HG03460 (cell line): ENCODE measurements at regions not wholly inside any gene's neighbourhood (a gene's known extent, or its start where the extent isn't known, plus 50 kb on each side); places are given as distances from the start of the nearest gene placed in this dataset.

Experiments used
- ATAC-seq: cut with Tn5 transposase; IDR thresholded peaks from one replicate; pipeline ENCODE4 v1.9.1; 2021; ENCODE audit not compliant: unreplicated experiment

DNA sequence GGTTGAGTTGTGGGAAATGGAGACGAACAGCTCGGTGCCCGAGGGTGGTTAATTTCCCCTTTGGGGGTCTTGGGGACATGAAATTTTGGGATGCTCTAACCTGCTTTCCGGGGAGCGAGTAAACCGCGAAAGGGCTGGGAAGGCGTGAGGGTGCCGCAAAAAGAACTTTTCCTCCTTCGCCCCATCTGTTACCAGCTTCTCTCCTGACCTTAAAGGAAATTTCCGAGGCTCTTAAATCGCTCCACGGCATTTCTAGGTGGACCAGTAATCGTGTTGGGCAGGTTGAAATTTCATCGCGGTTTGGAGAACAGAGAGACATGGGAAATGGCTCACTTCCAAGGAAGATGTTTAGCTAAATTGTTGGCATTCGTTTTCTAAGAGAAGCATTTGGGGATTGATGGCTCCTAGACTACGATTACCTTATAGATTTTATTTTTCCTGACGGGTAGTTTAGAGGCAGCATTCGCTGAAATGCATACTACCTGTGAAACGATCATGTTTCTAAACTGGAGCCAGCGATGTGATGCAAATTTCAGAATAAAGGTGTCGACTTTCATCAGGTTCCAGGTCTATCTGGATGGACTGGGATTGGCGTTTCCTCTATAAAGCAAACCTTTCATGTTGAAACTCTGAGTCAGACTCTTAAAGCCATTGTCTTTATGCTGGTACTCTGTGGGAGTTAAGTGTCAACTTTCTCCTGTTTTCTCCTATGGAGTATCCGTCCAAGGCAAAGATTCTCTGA lies 414.5 kb downstream of the PCNX1 start:
- ATAC-seq, result no peak

DNA sequence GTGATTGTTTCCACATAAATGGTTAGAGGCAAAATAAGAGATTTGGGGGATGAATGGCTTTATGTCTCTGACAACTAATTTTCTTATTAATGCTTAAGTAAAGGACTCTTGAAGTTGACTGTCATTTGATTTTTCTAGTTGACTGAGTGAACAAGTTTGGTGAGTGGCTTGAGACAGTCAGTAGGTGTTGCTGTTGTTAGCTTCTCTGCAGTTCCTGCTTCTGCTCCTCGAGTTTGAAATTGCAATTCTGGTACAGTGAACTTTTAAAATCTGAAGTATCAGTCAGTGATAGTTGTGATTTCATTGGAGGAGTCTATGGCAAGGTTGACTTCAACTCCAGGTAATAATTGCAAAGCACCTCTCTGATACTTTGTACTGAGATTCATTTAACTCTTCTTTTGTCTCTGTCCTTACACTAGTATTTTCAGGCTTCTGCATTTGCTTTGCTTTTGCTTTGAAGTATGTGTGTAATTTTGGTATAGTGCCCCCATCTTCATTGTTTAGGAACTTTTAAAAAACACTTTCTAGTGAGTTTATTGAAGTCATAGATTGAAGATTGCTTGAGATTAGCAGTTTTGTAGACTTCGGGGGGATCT lies 415.5 kb downstream of the PCNX1 start:
- no peak for ATAC-seq

DNA sequence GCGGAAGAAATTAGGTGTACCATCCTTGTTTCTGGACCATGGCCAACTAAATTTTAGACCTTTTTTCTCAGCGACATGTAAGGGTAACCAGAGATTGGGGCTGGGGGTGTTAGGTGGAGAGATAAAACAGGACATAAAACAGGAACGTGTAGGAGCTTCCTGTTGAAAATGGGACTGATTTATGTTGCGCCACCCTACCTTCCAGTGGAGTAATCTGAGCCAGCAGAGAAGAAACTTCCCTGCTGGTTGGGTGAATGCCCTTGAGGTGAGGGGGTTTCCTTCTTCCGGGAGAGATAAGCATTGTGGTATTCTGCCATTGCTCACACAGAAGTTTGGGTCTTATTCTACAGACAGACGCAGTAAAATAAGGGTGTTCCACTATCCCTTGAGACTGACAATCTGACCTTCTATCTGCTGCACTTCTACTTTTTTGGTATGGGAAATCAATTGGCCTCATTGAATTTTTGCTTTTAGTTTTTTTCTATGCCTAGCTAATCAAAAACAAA lies 417.6 kb downstream of the PCNX1 start:
- peak; percentile 20 for ATAC-seq

DNA sequence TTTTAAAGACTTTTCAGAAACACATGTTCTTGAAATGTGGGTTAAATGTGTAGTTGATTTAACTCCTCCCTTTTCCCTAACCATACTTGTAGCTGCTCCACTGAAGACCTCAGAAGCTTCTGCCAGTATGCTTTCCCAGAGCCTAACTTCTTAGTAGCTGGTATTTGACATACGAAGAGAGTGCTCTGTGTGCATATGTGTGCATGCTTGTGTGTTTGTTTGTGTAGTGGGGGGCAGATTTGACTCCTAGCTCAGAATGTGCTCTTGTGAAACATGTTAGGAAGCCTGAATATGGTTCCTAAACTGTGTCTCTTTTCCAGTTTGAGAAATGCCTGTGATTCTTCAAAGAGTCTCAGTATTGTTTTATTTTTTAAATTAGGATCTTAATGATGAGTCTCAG lies 420.4 kb downstream of the PCNX1 start:
- ATAC-seq, result no peak

DNA sequence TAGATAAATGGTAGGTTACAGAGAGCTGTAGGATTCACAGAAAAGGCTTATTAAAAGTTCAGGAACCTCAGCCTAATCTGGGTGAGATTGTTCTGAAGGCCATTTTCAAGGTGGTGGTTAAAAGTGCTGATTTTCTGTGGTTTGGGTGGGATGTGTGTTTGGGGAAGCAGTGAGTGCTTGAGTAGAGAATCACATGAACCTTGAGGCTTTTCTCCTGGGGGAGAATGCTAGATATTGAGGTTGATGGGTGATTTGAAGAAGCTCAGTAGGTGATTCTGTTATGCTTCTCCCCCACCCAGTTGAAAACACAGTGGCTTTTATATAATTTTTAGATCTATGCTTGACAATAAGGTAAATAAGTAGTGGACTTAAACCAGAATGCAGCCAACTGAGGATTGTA lies 420.9 kb downstream of the PCNX1 start:
- no peak for ATAC-seq

DNA sequence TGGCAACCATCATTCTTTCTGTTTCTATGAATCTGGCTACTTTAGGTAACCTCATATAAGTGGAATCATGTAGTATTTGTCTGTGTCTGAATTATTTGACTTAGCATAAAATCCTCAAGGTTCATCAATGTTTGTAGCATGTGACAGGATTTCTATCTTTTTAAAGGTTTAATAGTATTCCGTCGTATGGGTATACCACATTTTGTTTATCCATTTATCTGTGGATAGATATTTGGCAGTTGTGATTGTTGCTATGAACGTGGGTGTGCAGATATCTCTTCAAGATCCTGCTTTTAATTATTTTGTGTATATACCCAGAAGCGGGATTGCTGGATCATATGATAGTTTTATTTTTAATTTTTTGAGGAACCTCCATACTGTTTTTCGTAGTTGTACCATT lies 421.7 kb downstream of the PCNX1 start:
- no peak for ATAC-seq

DNA sequence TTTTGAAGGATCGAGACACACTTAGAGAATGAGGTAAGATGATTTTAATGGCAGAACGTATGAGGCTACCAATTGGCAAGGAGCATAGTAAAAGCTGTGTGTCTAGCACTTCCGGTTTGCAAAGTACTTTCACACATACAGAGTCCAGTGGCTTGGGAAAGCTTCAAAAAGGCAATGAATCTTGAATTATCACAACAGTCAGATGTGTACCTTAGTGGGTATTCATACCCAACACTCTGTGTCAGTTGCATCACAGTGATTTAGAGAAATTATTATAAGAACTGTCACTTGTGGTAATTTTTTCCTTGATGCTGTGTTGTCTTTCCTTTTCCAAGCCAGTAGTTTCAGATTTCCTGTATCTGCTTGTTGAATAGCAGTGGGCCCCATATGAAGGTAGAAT lies 424.1 kb downstream of the PCNX1 start:
- no peak for ATAC-seq

DNA sequence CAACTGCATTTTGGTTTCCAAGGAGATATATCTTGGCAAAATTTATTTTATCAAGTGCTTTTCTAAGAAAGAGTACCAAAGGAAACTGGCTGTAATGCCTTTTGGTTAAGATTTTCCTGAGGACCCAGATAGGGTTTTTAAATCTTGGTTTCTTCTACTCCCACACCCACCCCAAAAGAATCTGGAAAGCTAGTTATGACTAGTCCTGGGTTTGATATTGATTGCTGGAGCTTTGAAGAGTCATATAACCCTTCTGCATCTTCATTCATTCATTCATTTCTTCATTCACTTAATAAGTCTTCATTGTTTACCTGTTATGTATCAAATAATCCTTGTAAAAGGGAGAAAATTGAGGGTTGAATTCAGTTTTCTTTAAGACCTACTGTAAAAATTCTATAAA lies 425.2 kb downstream of the PCNX1 start:
- no peak for ATAC-seq

DNA sequence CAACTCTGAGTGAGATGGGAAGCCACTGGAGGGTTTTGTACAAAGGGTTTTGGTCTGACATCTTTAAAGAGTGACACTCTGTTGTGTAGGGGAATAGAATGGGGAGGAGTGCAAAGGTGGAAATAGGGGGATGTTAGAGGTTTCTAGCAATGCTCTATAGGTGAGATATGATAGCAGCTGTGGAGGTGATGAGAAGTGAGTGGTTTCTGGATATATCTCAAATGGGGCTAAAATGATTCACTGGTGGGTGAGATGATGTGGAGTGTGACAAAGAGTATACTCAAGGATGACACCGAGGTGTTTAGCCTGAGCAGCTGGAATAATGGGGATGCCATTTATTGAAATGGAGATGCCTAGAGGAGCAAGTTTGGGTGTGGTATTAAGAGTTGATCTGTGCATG lies 426.4 kb downstream of the PCNX1 start:
- no peak for ATAC-seq

DNA sequence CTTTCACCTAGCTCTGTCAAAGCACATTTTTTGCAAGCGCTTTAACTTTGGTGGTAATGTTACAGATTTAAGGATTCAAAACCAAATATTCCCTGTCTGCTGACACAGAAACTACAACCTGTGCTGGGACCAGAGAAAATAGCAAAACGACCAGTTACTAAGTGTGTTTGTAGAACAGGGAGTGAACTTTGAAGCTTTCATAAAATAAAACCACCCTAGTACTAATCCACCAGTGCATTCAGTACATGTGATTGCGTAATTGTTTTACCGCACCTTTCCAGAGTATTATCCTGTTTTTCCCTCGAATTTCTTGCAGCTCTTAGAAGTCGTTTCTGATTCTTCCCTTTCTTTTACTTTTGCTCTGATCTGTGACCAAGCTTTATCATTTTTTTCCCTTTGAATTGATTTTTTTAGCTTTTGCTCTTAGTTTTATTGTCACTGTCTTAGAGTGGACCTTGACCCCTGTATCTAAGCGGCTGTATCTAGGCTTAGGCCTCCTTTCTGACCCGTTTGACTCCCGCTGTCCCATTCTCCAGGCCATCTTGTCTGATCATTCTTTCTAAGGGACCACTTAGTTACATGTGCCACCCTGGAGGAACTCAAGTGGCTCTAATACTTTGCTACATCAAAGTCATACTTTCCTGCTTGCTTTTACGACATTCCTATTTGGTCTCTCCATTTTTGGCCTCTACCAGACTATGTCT lies 429.4 kb downstream of the PCNX1 start:
- ATAC-seq, result no peak

DNA sequence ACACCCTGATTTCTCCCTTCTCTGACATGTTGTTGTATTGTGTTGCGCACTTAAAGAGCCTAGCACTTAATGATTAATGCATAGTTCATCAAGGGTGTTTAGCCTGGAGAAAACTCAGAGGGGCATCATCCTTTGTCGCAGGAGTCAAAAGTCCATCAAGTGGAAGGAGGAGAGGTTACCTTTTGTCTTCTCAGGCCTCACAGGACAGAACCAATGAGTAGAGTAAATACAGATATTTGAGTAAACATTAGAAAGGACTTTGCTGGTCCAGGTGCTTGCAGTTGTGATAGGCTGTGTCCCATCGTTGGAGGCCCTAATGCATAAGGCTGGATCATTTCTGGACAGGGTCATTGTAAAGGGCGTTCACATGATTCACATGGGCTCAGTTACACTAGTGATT lies 430.9 kb downstream of the PCNX1 start:
- ATAC-seq, result no peak

DNA sequence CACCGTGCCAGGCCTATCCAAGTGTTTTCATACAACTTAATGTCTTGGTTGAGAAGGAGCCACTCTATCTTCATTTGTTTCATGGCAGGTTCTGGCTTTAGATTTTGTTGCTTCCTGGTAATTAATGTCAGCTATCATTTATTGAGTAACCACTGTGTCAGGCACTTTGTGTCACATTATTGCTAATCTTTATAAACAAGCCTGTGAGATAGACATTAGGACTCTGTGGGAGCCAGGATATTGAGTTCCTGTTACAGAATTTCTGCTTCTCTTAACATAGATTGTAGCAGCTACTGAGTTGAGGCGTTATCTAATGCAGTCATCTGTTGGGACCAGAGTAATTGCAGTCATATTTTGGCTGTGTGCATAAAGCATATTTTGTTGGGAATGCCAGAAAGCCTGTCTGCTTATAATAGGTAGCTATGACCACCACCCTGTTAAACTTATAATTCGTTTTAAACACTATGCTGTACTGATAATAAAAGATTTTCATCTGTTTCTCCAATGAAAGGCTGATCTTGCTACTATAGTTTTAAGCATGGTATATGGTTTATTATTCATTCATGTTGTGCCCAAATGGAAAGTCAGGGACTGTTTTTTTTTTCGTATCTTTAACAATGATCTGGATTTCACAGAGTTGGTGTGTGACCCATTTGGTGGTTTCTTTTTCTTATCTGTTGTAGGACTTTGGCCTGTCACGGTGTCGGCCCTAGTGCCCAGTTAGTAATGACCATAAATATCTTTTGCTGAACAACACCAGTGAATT lies 432.6 kb downstream of the PCNX1 start:
- no peak for ATAC-seq

DNA sequence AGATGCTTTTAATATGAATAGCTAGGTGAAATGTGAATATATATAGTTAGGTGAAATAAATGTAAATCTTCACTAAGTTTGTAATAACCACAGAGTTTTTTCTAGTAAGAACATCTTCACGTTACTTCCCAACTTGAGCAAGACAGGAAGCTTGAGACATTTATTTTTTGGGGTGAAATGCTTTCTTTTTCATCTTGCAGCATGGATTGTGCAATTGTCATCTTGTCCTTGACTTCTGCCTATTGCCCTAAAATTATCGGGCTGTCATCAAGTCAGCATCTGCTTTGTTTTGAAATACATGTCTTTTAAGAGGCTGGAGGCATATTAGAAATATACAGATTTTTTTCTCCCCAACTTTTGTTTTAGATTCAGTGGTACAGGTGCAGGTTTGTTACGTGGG lies 433.9 kb downstream of the PCNX1 start:
- no peak for ATAC-seq

DNA sequence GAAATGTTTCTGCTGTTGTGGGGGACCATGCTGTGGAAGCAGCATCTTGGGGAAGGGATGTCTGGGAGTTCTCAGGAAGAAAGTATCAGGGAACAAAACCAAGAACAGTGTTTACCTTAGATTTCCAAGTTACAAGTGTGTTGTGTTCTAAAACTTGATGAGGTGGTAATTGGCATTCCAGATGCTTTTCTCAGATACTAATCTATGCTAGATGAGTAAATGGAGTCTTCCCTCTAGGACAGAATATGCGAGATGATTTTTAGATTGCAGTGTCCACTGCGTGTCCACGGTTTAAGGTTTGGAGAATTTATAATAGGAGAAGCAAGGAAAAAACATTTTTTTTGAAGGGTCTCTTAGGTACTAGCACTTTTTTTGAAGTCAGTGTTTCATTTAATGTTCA lies 436.5 kb downstream of the PCNX1 start:
- no peak for ATAC-seq

DNA sequence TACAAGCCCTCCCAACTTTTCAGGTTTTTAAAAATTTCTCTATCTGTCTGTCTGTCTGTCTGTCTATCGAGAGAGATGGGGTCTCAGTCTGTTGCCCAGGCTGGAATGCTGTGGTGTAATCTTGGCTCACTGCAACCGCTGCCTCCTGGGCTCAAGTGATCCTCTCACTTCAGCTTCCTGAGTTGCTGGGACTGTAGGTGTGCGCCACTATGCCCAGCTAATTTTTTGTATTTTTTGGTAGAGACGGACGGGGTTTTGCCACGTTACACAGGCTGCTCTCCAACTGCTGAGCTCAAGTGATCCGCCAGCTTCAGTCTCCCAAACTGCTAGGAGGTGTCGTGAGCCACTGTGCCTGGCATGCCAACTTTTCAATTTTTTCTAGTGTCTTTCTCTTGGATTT lies 437.2 kb downstream of the PCNX1 start:
- ATAC-seq, result no peak

DNA sequence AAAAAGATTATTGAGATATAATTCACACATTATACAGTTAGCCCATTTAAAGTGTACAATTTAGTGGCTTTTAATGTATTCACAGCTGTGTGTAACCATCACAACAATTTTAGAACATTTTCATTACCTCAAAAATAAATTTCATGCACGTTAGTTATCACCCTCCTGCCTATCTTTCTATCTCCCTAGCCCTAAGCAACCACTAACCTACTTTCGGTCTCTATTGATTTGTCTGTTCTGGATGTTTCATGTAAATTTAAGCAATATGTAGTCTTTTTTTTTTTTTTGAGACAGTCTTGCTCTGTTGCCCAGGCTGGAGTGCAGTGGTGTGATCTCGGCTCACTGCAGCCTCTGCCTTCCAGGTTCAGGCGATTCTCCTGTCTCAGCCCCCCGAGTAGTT lies 439.4 kb downstream of the PCNX1 start:
- no peak for ATAC-seq

DNA sequence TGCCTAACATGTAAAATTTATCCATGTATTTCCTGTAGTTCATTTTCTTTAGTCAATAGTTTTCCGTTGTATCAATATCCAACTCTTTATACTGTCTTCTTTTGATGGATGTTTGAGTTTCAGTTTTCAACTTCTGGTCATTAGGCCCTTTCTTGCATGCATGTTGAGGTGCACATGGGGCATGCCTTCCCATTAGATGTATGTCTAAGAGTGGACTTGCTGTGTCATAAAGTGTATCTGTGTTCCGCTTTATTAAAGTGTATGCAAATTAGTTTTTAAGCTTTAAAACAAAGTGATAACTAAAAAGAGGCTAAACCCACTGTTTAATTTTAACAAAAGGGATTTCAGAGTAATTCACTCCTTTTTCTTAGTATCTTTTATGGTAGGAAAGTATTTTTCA lies 441.1 kb downstream of the PCNX1 start:
- no peak for ATAC-seq

DNA sequence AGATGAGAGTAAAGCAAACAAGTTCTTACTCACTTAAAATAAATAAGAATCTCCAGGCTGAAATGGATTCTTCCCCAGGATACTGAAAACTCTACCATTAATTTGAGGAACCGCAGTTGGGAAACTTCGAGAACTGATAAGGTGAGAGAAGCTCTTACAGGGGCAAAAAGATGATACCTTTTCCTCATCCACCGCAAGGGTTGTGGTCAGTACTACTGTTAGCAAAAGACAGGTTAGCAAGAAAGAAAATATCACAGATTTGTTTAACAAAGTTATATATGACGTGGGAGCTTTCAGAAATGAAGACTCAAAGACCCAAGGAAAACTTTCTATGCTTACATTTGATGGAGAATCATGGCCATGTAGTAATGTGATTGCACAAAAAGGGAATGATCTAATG lies 441.6 kb downstream of the PCNX1 start:
- no peak for ATAC-seq

DNA sequence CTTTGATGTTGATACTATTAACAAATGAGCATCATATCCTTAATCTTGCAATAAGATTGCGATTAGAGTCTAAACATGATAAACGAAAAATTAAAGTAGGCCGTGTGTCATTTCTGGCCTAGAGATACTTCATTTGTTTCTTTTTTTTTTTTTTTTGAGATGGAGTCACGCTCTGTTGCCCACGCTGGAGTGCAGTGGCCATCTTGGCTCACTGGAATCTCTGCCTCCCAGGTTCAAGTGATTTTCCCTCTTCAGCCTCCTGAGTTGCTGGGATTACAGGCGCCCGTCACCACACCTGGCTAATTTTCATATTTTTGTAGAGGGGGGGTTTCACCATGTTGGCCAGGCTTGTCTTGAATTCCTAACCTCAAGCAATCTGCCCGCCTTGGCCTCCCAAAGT lies 446.9 kb downstream of the PCNX1 start:
- ATAC-seq, result no peak

DNA sequence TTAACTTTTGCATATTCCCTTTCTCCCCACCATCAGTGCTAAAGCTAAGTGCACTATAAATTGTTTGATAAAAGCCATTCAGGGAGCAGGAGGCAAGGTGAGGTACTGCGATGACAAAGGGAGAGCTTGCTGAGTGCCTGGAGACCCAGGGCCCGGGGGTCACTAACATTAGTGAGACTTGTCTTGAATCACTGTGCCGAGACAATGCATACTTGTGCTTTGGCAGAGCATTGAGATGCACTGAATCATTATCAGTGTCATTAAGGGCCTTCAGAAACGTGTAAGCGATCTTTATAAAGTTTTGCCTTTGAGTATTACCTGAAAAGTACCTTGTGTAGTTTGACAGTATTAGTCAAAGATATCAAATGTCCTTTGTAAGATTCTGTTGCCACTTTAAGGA lies 447.5 kb downstream of the PCNX1 start:
- no peak for ATAC-seq
